HEK293 (cell line): ENCODE measurements at regions not wholly inside any gene's neighbourhood (a gene's known extent, or its start where the extent isn't known, plus 50 kb on each side); places are given as distances from the start of the nearest gene placed in this dataset.

Source experiments
- CTCF ChIA-PET: fragments of 350-600 bp; formaldehyde crosslinking; extraction: SDS; loops from one replicate; lab custom pipeline; 2021; ENCODE audit warnings: antibody characterized with exemption; lab: Yijun Ruan, JAX
- POLR2A ChIA-PET: fragments of 300-600 bp; formaldehyde crosslinking; extraction: SDS; loops from one replicate; lab custom pipeline; 2020; ENCODE audit warnings: antibody characterized with exemption, inconsistent platforms; lab: Yijun Ruan, JAX
- H3K27ac ChIP-seq: fragments of 200-500 bp; sonication (Bioruptor generic); 2 replicates; pipeline ENCODE4 v1.5.1; 2014; ENCODE audit warnings: low read depth, low read length, control low read depth, inconsistent platforms; ENCODE audit errors: extremely low read depth
- H3K36me3 ChIP-seq, 2 experiments: fragments of 200-500 bp in 1 of 2; sonication (Bioruptor generic) in 1 of 2; 1 replicate in 1 of 2; 2 replicates in 1 of 2; pipeline ENCODE4 v1.5.1; 2014 to 2017; ENCODE audit warnings: inconsistent platforms in 2 of 2, low read length in 2 of 2; ENCODE audit not compliant: control insufficient read depth in 2 of 2, insufficient read depth in 1 of 2
- H3K4me1 ChIP-seq: fragments of 200-500 bp; sonication (Bioruptor generic); 2 replicates; pipeline ENCODE4 v1.5.1; 2014; ENCODE audit warnings: mild to moderate bottlenecking, low read length, inconsistent platforms; ENCODE audit not compliant: control insufficient read depth, insufficient read depth
- H3K4me3 ChIP-seq: 2 replicates; pipeline ENCODE4 v1.5.1; 2011; ENCODE audit warnings: low read depth, mild to moderate bottlenecking, control low read depth, low read length, moderate library complexity
- H3K9me3 ChIP-seq: fragments of 200-500 bp; sonication (Bioruptor generic); 2 replicates; pipeline ENCODE4 v1.5.1; 2014; ENCODE audit warnings: low read depth, low read length, inconsistent platforms; ENCODE audit not compliant: control insufficient read depth, insufficient read depth
- EGR2 ChIP-seq: fragments of 450-650 bp; formaldehyde crosslinking; IDR thresholded peaks from 2 replicates; pipeline ENCODE4 v1.5.1; 2016; ENCODE audit warnings: low read depth, missing biosample characterization, missing genetic modification characterization
- KLF1 ChIP-seq: fragments of 450-650 bp; formaldehyde crosslinking; IDR thresholded peaks from 2 replicates; pipeline ENCODE4 v1.5.1; 2016; ENCODE audit warnings: missing biosample characterization, missing genetic modification characterization
- MYNN ChIP-seq: fragments of 450-650 bp; formaldehyde crosslinking; IDR thresholded peaks from 2 replicates; pipeline ENCODE4 v1.5.1; 2016; ENCODE audit warnings: missing biosample characterization, missing genetic modification characterization, borderline replicate concordance
- PRDM1 ChIP-seq: fragments of 450-650 bp; formaldehyde crosslinking; IDR thresholded peaks from 2 replicates; pipeline ENCODE4; 2016; ENCODE audit warnings: missing biosample characterization, missing genetic modification characterization
- PRDM2 ChIP-seq: fragments of 450-650 bp; formaldehyde crosslinking; IDR thresholded peaks from 2 replicates; pipeline ENCODE4 v1.5.1; 2016; ENCODE audit warnings: missing biosample characterization, missing genetic modification characterization, borderline replicate concordance
- REPIN1 ChIP-seq: fragments of 450-650 bp; formaldehyde crosslinking; IDR thresholded peaks from 2 replicates; pipeline ENCODE4 v1.5.1; 2017; ENCODE audit warnings: missing biosample characterization, missing genetic modification characterization, low read depth
- SP3 ChIP-seq: fragments of 450-650 bp; formaldehyde crosslinking; IDR thresholded peaks from 2 replicates; pipeline ENCODE4 v1.5.1; 2016; ENCODE audit warnings: missing biosample characterization, missing genetic modification characterization
- YY1 ChIP-seq: fragments of 450-650 bp; formaldehyde crosslinking; IDR thresholded peaks from 2 replicates; pipeline ENCODE4 v1.5.1; 2018; ENCODE audit warnings: missing biosample characterization, missing genetic modification characterization
- ZBTB26 ChIP-seq: fragments of 450-650 bp; formaldehyde crosslinking; optimal IDR thresholded peaks from 2 replicates; pipeline ENCODE3; 2016; ENCODE audit warnings: missing biosample characterization, mild to moderate bottlenecking, missing genetic modification characterization
- ZNF140 ChIP-seq: fragments of 450-650 bp; formaldehyde crosslinking; IDR thresholded peaks from 2 replicates; pipeline ENCODE4 v1.5.1; 2016; ENCODE audit warnings: missing biosample characterization, missing genetic modification characterization
- ZNF214 ChIP-seq: fragments of 450-650 bp; formaldehyde crosslinking; IDR thresholded peaks from 2 replicates; pipeline ENCODE4 v1.5.1; 2017; ENCODE audit warnings: missing biosample characterization, mild to moderate bottlenecking, missing genetic modification characterization, borderline replicate concordance
- ZNF24 ChIP-seq: fragments of 450-650 bp; formaldehyde crosslinking; IDR thresholded peaks from 2 replicates; pipeline ENCODE4 v1.5.1; 2016; ENCODE audit warnings: missing biosample characterization, missing genetic modification characterization
- ZNF274 ChIP-seq, 2 experiments: fragments of 200-500 bp in 1 of 2; fragments of 450-650 bp in 1 of 2; sonication (Bioruptor generic) in 1 of 2; formaldehyde crosslinking in 1 of 2; IDR thresholded peaks; 2 replicates each; pipeline versions ENCODE4 v1.5.1 to v1.6.1; 2014 to 2016; ENCODE audit warnings: borderline replicate concordance in 1 of 2, inconsistent platforms in 1 of 2, low read length in 1 of 2, missing biosample characterization in 1 of 2, missing genetic modification characterization in 1 of 2
- ZNF335 ChIP-seq: fragments of 450-650 bp; formaldehyde crosslinking; conservative IDR thresholded peaks from 2 replicates; pipeline ENCODE4 v1.5.1; 2016; ENCODE audit warnings: missing biosample characterization, missing genetic modification characterization
- ZNF354C ChIP-seq: fragments of 450-650 bp; formaldehyde crosslinking; IDR thresholded peaks from 2 replicates; pipeline ENCODE4 v1.5.1; 2016; ENCODE audit warnings: missing biosample characterization, missing genetic modification characterization, low read depth, borderline replicate concordance
- ZNF366 ChIP-seq: fragments of 450-650 bp; formaldehyde crosslinking; conservative IDR thresholded peaks from 2 replicates; pipeline ENCODE4 v1.5.1; 2016; ENCODE audit warnings: missing biosample characterization, missing genetic modification characterization
- ZNF510 ChIP-seq: fragments of 450-650 bp; formaldehyde crosslinking; IDR thresholded peaks from 2 replicates; pipeline ENCODE4 v1.5.1; 2018; ENCODE audit warnings: mild to moderate bottlenecking, missing genetic modification characterization, missing biosample characterization; ENCODE audit not compliant: insufficient replicate concordance
- ZNF571 ChIP-seq: fragments of 450-650 bp; formaldehyde crosslinking; IDR thresholded peaks from 2 replicates; pipeline ENCODE4 v1.5.0; 2017; ENCODE audit warnings: missing biosample characterization, missing genetic modification characterization
- ZNF610 ChIP-seq: fragments of 450-650 bp; formaldehyde crosslinking; IDR thresholded peaks from 2 replicates; pipeline ENCODE4 v1.5.1; 2016; ENCODE audit warnings: missing biosample characterization, missing genetic modification characterization, borderline replicate concordance
- ZNF660 ChIP-seq: fragments of 450-650 bp; IDR thresholded peaks from 2 replicates; pipeline ENCODE4 v1.5.1; 2018; ENCODE audit warnings: missing biosample characterization, mild to moderate bottlenecking, missing genetic modification characterization
- ZNF76 ChIP-seq: fragments of 450-650 bp; formaldehyde crosslinking; IDR thresholded peaks from 2 replicates; pipeline ENCODE4; 2016; ENCODE audit warnings: low read depth, missing biosample characterization, missing genetic modification characterization, borderline replicate concordance
- ZNF776 ChIP-seq: fragments of 450-650 bp; formaldehyde crosslinking; IDR thresholded peaks from 2 replicates; pipeline ENCODE4 v1.5.0; 2017; ENCODE audit warnings: missing biosample characterization, missing genetic modification characterization, borderline replicate concordance
- TF ChIP-seq, protein P1 (sequence below): fragments of 450-650 bp; formaldehyde crosslinking; IDR thresholded peaks from 2 replicates; pipeline ENCODE4 v1.5.1; 2016; ENCODE audit warnings: missing biosample characterization, missing genetic modification characterization

DNA sequence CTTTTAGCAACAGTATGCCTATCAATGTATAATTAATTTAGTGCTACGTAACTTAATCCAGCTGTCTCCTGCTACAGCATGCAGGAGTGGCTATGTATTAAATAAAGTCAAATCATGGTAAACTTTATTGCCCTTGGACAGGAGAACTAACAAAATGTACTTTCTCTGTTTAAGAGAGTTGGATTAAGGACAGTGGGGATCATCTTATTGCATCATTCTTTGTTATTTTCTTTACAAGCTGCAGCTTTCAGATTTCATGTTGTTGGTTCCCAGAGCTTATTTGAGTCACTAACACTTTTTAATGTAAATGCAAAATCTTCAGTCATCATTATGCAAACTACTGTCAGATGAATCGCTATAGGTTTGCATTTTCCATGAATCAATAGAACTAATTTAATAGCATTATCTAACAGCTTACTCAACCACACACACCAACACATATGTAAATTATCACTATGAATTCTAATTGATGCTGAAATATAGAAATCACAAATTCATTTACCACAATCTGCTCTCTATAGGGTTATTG is 424.7 kb downstream of the MMUT start:
- Histone ChIP-seq H3K27ac (no peak overlapping the region), H3K9me3 (no peaks in the 10 kb centered on the region), H3K4me3 (no peak overlapping the region), H3K4me1 (no peaks in the 10 kb centered on the region), H3K36me3 (no peaks in the 10 kb centered on the region)
- ChIA-PET POLR2A (no interaction called here), CTCF (no interaction called here)
- TF ChIP-seq ZNF140 (tag by site-specific recombination): no peak
- no peak for TF ChIP-seq ZNF366 (tag by site-specific recombination)
- TF ChIP-seq REPIN1 (tag by site-specific recombination): no peak
- no peak for TF ChIP-seq ZNF335 (tag by site-specific recombination)
- TF ChIP-seq MYNN (tag by site-specific recombination): no peak
- TF ChIP-seq PRDM1 (tag by site-specific recombination): no peak
- TF ChIP-seq ZNF510 (tag by site-specific recombination): no peak
- TF ChIP-seq ZNF776: no peak
- TF ChIP-seq ZNF571: no peak

GRCh38 chr6:49030251-49031020 is 432.6 kb downstream of the MMUT start:
- H3K27ac ChIP-seq: no peak overlapping the region
- no peak overlapping the region for H3K4me3 ChIP-seq
- no peaks in the 10 kb centered on the region for H3K4me1 ChIP-seq
- ChIA-PET POLR2A (no interaction called here), CTCF (no interaction called here)
- no peaks in the 10 kb centered on the region for H3K36me3 ChIP-seq
- no peak for TF ChIP-seq PRDM2 (tag by site-specific recombination)
- TF ChIP-seq KLF1 (tag by site-specific recombination): no peak
- TF ChIP-seq ZNF274 (IDR thresholded peaks at IDR 0.05; ENCODE audit: low read length): no peak
- TF ChIP-seq ZNF274 (tag by site-specific recombination; IDR thresholded peaks at IDR 0.05; ENCODE audit: borderline replicate concordance): no peak
- no peak for TF ChIP-seq YY1
- no peak for TF ChIP-seq ZNF354C (tag by site-specific recombination)
- no peak for TF ChIP-seq SP3 (tag by site-specific recombination)
- no peak for TF ChIP-seq ZNF660
- TF ChIP-seq ZNF214 (tag by site-specific recombination): no peak
- no peak for TF ChIP-seq ZNF610 (tag by site-specific recombination)
- no peak for TF ChIP-seq EGR2 (tag by site-specific recombination)
- TF ChIP-seq ZBTB26: no peak
- TF ChIP-seq ZNF76: no peak
- TF ChIP-seq, protein P1, sequence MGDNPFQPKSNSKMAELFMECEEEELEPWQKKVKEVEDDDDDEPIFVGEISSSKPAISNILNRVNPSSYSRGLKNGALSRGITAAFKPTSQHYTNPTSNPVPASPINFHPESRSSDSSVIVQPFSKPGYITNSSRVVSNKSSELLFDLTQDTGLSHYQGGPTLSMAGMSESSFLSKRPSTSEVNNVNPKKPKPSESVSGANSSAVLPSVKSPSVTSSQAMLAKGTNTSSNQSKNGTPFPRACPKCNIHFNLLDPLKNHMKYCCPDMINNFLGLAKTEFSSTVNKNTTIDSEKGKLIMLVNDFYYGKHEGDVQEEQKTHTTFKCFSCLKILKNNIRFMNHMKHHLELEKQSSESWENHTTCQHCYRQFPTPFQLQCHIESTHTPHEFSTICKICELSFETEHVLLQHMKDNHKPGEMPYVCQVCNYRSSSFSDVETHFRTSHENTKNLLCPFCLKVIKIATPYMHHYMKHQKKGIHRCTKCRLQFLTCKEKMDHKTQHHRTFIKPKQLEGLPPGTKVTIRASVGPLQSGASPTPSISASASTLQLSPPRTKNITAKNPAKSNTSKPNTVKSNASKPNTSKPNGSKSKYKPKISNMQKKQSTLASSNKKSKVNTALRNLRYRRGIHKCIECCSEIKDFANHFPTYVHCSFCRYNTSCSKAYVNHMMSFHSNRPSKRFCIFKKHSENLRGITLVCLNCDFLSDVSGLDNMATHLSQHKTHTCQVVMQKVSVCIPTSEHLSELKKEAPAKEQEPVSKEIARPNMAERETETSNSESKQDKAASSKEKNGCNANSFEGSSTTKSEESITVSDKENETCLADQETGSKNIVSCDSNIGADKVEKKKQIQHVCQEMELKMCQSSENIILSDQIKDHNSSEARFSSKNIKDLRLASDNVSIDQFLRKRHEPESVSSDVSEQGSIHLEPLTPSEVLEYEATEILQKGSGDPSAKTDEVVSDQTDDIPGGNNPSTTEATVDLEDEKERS: no peak
- TF ChIP-seq ZNF24 (tag by site-specific recombination): no peak
- no peaks in the 10 kb centered on the region for H3K9me3 ChIP-seq
